ENCODE measurements at regions not wholly inside any gene's neighbourhood (a gene's known extent, or its start where the extent isn't known, plus 50 kb on each side); places are given as distances from the start of the nearest gene placed in this dataset.

GRCh38 chr2:44852594-44852993 lies 88.9 kb upstream of the SIX3 start:
- Mint-ChIP-seq H3K4me3 (no peak overlapping the region), H3K9me3 (no peaks in the 10 kb centered on the region), H3K4me1 (no peaks in the 10 kb centered on the region), H3K27me3 (ENCODE audit: low read depth) (peaks cover 54% of the 10 kb centered on the region), H3K27ac (no peak overlapping the region), H3K36me3 (ENCODE audit: low read depth) (no peaks in the 10 kb centered on the region)
- TF ChIP-seq CTCF (IDR thresholded peaks at IDR 0.05; ENCODE audit: unreplicated experiment in 3 of 3): no peak

GRCh38 chr2:44859337-44859736 lies 82.2 kb upstream of the SIX3 start:
- Mint-ChIP-seq H3K36me3 (ENCODE audit: low read depth) (no peaks in the 10 kb centered on the region), H3K4me1 (no peaks in the 10 kb centered on the region), H3K9me3 (peaks cover 8% of the 10 kb centered on the region), H3K27me3 (ENCODE audit: low read depth) (peaks cover 55% of the 10 kb centered on the region), H3K4me3 (no peak overlapping the region), H3K27ac (no peak overlapping the region)
- TF ChIP-seq CTCF (IDR thresholded peaks at IDR 0.05; ENCODE audit: unreplicated experiment in 3 of 3): no peak

GRCh38 chr2:44866152-44866551 lies 75.3 kb upstream of the SIX3 start:
- Mint-ChIP-seq H3K4me3 (no peak overlapping the region), H3K27ac (no peak overlapping the region), H3K27me3 (ENCODE audit: low read depth) (peaks cover 47% of the 10 kb centered on the region), H3K4me1 (no peaks in the 10 kb centered on the region), H3K36me3 (ENCODE audit: low read depth) (no peaks in the 10 kb centered on the region), H3K9me3 (no peaks in the 10 kb centered on the region)
- TF ChIP-seq CTCF (IDR thresholded peaks at IDR 0.05; ENCODE audit: unreplicated experiment in 3 of 3): no peak

- H3K36me3 Mint-ChIP-seq (ENCODE audit: low read depth): no peaks in the 10 kb centered on the region
- H3K27ac Mint-ChIP-seq: no peak overlapping the region
- H3K9me3 Mint-ChIP-seq: peaks cover 6% of the 10 kb centered on the region
Measured at GRCh38 chr2:44869761-44870160, 71.7 kb upstream of the SIX3 start.

GRCh38 chr2:44877417-44877816 lies 64.1 kb upstream of the SIX3 start:
- no peaks in the 10 kb centered on the region for H3K4me1 Mint-ChIP-seq
- peaks cover 11% of the 10 kb centered on the region for H3K9me3 Mint-ChIP-seq
- no peak for TF ChIP-seq CTCF (IDR thresholded peaks at IDR 0.05; ENCODE audit: unreplicated experiment in 3 of 3)
- H3K4me3 Mint-ChIP-seq: no peak overlapping the region
- H3K27me3 Mint-ChIP-seq (ENCODE audit: low read depth): peaks cover 20% of the 10 kb centered on the region
- no peak overlapping the region for H3K27ac Mint-ChIP-seq
- no peaks in the 10 kb centered on the region for H3K36me3 Mint-ChIP-seq (ENCODE audit: low read depth)

More at GRCh38 chr2:44869761-44870160, 71.7 kb upstream of the SIX3 start:
- Mint-ChIP-seq H3K27me3 (ENCODE audit: low read depth) (peaks cover 36% of the 10 kb centered on the region), H3K4me3 (no peak overlapping the region), H3K4me1 (no peaks in the 10 kb centered on the region)
- no peak for TF ChIP-seq CTCF (IDR thresholded peaks at IDR 0.05; ENCODE audit: unreplicated experiment in 3 of 3)

GRCh38 chr2:44879269-44880124 lies 62.0 kb upstream of the SIX3 start:
- Mint-ChIP-seq H3K9me3 (peaks cover 6% of the 10 kb centered on the region), H3K4me1 (no peaks in the 10 kb centered on the region), H3K36me3 (ENCODE audit: low read depth) (no peaks in the 10 kb centered on the region), H3K4me3 (no peak overlapping the region), H3K27ac (no peak overlapping the region), H3K27me3 (ENCODE audit: low read depth) (peaks cover 15% of the 10 kb centered on the region)
- no peak for TF ChIP-seq CTCF (IDR thresholded peaks at IDR 0.05; ENCODE audit: unreplicated experiment in 3 of 3)
